WTC11 (cell line): ENCODE measurements at regions not wholly inside any gene's neighbourhood (a gene's known extent, or its start where the extent isn't known, plus 50 kb on each side); places are given as distances from the start of the nearest gene placed in this dataset.

ENCODE experiments used
- ATAC-seq: fragments of 200-7000 bp; cut with Tn5 transposase; 2 replicates; pipeline ENCODE4 v1.10.0; 2021; ENCODE audit warnings: mild to moderate bottlenecking, moderate library complexity
- CTCF ChIA-PET: fragments of 300-600 bp; sonication (Branson Sonifier 250); formaldehyde crosslinking; loops from one replicate; lab custom pipeline; 2021; ENCODE audit warnings: antibody characterized with exemption; lab: Charles Lee
- POLR2A ChIA-PET: fragments of 350-600 bp; sonication (Branson Sonifier 250); formaldehyde crosslinking; loops from one replicate; lab custom pipeline; 2021; ENCODE audit warnings: antibody characterized with exemption; lab: Charles Lee
- DNase-seq: peaks from one replicate; pipeline ENCODE4 v3.0.0; 2021; ENCODE audit warnings: low spot score
- H3K27ac Mint-ChIP-seq: 2 replicates; pipeline ENCODE4 v1.8.0; 2021; ENCODE audit warnings: mixed read lengths
- H3K27me3 Mint-ChIP-seq: 2 replicates; pipeline ENCODE4 v1.8.0; 2021; ENCODE audit warnings: low read depth, mild to moderate bottlenecking, moderate library complexity, mixed read lengths
- H3K36me3 Mint-ChIP-seq: 2 replicates; pipeline ENCODE4 v1.8.0; 2021; ENCODE audit warnings: mixed read lengths
- H3K4me1 Mint-ChIP-seq: 2 replicates; pipeline ENCODE4 v1.8.0; 2022; ENCODE audit warnings: mixed read lengths
- H3K4me3 Mint-ChIP-seq: 2 replicates; pipeline ENCODE4 v1.8.0; 2021; ENCODE audit warnings: mild to moderate bottlenecking, moderate library complexity, mixed read lengths
- H3K9me3 Mint-ChIP-seq: 2 replicates; pipeline ENCODE4 v1.8.0; 2021; ENCODE audit warnings: mixed read lengths
- CREM ChIP-seq: sonication (generic); formaldehyde crosslinking; IDR thresholded peaks from 2 replicates; pipeline ENCODE4 v1.8.1; 2022; ENCODE audit warnings: mild to moderate bottlenecking, missing genetic modification reagents, moderate library complexity
- CTCF ChIP-seq: fragments of 200-600 bp; IDR thresholded peaks from 2 replicates; pipeline ENCODE4 v1.8.0; 2022; ENCODE audit warnings: antibody characterized with exemption
- E2F1 ChIP-seq: sonication (generic); formaldehyde crosslinking; IDR thresholded peaks from 2 replicates; pipeline ENCODE4 v1.8.0; 2022; ENCODE audit warnings: mild to moderate bottlenecking, missing genetic modification reagents
- ETV6 ChIP-seq: sonication (generic); formaldehyde crosslinking; IDR thresholded peaks from 2 replicates; pipeline ENCODE4 v1.8.1; 2022; ENCODE audit warnings: mild to moderate bottlenecking, missing genetic modification reagents
- FOXP1 ChIP-seq: sonication (generic); formaldehyde crosslinking; IDR thresholded peaks from 2 replicates; pipeline ENCODE4 v1.8.0; 2022; ENCODE audit warnings: missing genetic modification reagents, mild to moderate bottlenecking, moderate library complexity, borderline replicate concordance
- GTF2I ChIP-seq: fragments of 250-450 bp; sonication (Bioruptor Pico); conservative IDR thresholded peaks from 2 replicates; pipeline ENCODE4 v1.4.0; 2021; ENCODE audit warnings: mild to moderate bottlenecking
- HMGA2 ChIP-seq: fragments of 250-450 bp; sonication (Bioruptor Pico); IDR thresholded peaks from 2 replicates; pipeline ENCODE4 v1.4.0; 2021; ENCODE audit warnings: mild to moderate bottlenecking, moderate library complexity
- HMGXB4 ChIP-seq: sonication (generic); formaldehyde crosslinking; IDR thresholded peaks from 2 replicates; pipeline ENCODE4 v1.8.1; 2023; ENCODE audit warnings: mild to moderate bottlenecking, moderate library complexity, missing genetic modification reagents
- JUN ChIP-seq: sonication (generic); formaldehyde crosslinking; IDR thresholded peaks from 2 replicates; pipeline ENCODE4 v1.8.0; 2023; ENCODE audit warnings: mild to moderate bottlenecking, missing genetic modification reagents
- NFE2L1 ChIP-seq: sonication (generic); formaldehyde crosslinking; IDR thresholded peaks from 2 replicates; pipeline ENCODE4 v1.8.1; 2023; ENCODE audit warnings: missing genetic modification reagents
- NR3C1 ChIP-seq: sonication (generic); formaldehyde crosslinking; conservative IDR thresholded peaks from 2 replicates; pipeline ENCODE4 v1.8.1; 2023; ENCODE audit warnings: low read depth, mild to moderate bottlenecking, missing genetic modification reagents
- PREB ChIP-seq: sonication (generic); formaldehyde crosslinking; IDR thresholded peaks from 2 replicates; pipeline ENCODE4 v1.8.1; 2022; ENCODE audit warnings: mild to moderate bottlenecking, missing genetic modification reagents, moderate library complexity, borderline replicate concordance
- SOX15 ChIP-seq: fragments of 250-450 bp; sonication (Bioruptor Pico); IDR thresholded peaks from 2 replicates; pipeline ENCODE4 v1.9.0; 2021; ENCODE audit warnings: mild to moderate bottlenecking
- STAT6 ChIP-seq: sonication (generic); formaldehyde crosslinking; conservative IDR thresholded peaks from 2 replicates; pipeline ENCODE4 v1.8.1; 2023; ENCODE audit warnings: mild to moderate bottlenecking, low read depth, missing genetic modification reagents, moderate library complexity

- TF ChIP-seq CTCF (no peak), JUN (CRISPR knock-in tag) (no peak), STAT6 (CRISPR knock-in tag) (no peak), HMGXB4 (no peak)
Observed at GRCh38 chr1:34520111-34520510, 234.7 kb upstream of the GJB5 start (continued).

GRCh38 chr1:34524783-34525182, 230.1 kb upstream of the GJB5 start:
- TF ChIP-seq HMGA2 (CRISPR knock-in tag) (no peak), SOX15 (CRISPR knock-in tag) (no peak), PREB (CRISPR knock-in tag) (no peak), GTF2I (CRISPR knock-in tag) (no peak), FOXP1 (CRISPR knock-in tag) (no peak), NFE2L1 (CRISPR knock-in tag) (no peak), HMGXB4 (no peak), E2F1 (no peak), NR3C1 (CRISPR knock-in tag) (no peak), CREM (CRISPR knock-in tag) (no peak), ETV6 (CRISPR knock-in tag) (no peak)
- H3K4me3 Mint-ChIP-seq: no peak overlapping the region
- H3K27ac Mint-ChIP-seq: no peak overlapping the region
- ATAC-seq (no peak), DNase-seq (no peak)
- no peaks in the 10 kb centered on the region for H3K4me1 Mint-ChIP-seq
- POLR2A ChIA-PET: no interaction called here
- peaks cover 9% of the 10 kb centered on the region; the same call in 1 of the 2 replicates for H3K27me3 Mint-ChIP-seq
- H3K36me3 Mint-ChIP-seq: no peaks in the 10 kb centered on the region
- peaks cover 5% of the 10 kb centered on the region for H3K9me3 Mint-ChIP-seq
- CTCF ChIA-PET: no interaction called here
